CD4-positive, alpha-beta T cell treated with Interferon alpha-2 for 1 hour (primary cell): ENCODE measurements at regions not wholly inside any gene's neighbourhood (a gene's known extent, or its start where the extent isn't known, plus 50 kb on each side); places are given as distances from the start of the nearest gene placed in this dataset.
"Not testable (repeated sequence)": the region's sequence is repeated elsewhere in the genome, so short reads cannot be mapped to it uniquely, and the experiment has no call there.

Experiments used
- DNase-seq, 2 donors: peaks; one replicate each; pipeline ENCODE4 v3.0.0-alpha.2; 2020 to 2022

DNA sequence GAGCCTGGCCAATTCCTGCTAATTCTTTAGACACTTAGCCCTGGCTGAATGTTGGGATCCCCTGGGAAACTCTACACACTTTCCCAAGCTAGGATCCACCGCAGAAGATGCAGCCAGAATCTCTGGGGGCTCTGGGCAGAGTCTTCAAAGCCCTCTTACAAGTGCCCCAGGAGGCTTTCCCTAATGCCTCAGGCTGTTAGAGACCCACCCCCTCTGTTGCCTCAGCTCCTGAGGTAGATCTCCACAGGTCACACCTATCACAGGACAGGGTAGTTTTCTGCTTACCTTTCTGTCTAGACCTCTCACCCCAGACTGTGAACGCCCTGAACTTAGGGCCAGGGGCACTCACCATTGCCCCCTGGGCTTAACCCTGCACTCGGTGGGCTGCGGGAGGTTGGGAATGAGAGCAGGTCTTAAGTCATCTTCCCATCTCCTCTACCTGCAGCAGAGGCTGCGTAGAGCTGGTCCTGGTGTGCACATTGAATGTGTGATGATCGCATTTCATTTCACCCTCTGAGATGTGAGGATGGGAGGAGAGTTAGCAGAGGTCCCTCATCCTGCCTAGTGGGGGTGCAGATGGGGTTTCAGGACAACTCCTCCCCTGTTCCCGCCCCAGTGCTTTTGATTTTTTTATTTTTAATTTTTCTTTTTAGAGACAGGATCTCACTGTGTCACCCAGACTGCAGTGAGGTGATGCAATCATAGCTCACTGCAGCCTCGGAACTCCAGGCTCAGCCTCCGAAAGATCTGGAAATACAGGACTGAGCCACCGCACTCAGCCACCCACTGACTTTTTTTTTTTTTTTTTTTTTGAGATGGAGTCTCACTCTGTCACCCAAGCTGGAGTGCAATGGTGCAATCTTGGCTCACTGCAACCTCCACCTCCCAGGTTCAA is 89.0 kb upstream of the LHX1 start:
- DNase-seq, result no peak

DNA sequence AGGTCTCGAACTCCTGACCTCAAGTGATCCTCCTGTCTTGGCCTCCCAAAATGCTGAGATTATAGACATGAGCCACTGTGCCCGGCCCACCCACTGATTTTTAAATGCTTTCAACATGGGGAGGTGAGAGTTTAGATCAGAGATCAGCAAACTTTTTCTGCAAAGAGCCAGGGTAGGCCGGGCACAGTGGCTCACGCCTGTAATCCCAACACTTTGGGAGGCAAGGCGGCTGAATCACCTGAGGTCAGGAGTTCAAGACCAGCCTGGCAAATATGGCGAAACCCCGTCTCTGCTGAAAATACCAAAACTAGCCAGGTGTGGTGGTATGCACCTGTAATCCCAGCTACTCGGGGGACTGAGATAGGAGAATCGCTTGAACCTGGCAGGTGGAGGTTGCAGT is 88.3 kb upstream of the LHX1 start:
- not testable (repeated sequence) for DNase-seq

- peak in 1 of 2 donors; percentile 2 for DNase-seq
These were observed 87.4 kb upstream of the LHX1 start for GRCh38 chr17:36849871-36850348.

- DNase-seq, result no peak
These were observed 86.5 kb upstream of the LHX1 start for GRCh38 chr17:36850790-36851189.

GRCh38 chr17:36851250-36851649 is 86.0 kb upstream of the LHX1 start:
- no peak for DNase-seq

- not testable (repeated sequence) for DNase-seq
These were observed 84.8 kb upstream of the LHX1 start for GRCh38 chr17:36852478-36852877.

DNA sequence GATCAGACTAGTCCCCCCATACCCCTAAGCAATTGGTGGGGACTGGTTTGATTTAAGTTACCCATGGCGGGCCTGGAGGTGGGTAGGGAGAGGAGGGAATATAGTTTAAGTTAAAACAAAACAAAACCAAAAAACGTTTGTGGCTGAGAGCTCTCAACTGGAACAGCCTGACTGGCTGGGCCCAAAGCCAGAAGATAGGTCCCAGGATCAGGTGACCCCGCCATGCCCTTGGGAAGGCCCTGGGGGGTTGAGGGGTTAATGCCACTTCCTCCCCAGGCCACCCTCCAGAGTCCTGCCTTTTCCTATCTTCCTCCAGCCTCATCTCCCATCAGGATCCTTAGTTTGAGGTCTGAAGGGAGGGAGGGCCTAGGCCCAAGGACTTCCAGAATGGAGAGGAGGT is 82.3 kb upstream of the LHX1 start:
- no peak for DNase-seq

DNA sequence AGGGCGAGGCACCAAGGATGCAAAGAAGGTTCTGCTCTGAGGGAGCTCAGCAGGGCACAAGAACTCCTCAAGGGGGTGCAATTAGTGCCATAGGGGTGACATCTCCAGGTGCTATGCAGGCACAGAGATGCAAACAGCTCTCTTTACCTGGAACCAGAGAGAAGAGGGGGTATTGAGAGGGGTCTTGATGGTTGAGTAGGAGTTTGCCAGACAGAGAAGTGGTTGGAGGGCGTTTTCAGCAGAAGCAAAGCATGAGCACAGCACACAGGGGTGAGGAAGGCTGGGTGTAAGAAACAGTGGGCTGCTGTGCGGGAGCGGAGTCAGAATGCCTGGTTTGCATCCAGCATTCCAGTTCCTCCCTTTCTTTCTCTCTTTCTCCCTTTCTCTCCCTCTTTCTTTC is 81.8 kb upstream of the LHX1 start:
- DNase-seq, result no peak

DNA sequence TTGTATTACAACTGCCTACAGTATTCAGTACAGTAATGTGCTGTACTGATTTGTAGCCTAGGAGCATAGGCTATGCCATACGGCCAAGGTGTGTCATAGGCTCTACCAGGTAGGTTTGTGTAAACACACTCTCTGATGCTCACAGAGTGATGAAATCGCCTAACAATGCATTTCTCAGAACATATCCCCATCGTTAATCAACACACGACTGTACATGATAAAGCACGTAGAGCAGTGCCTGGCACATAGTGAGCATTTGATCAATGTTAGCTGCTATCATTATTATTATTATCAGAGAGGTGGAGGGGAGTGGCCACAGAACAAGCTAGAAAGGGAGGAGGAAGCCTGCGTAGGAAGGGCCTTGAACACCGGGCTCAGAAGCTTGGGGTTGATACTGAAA is 81.1 kb upstream of the LHX1 start:
- no peak for DNase-seq

- DNase-seq, result no peak
These were observed 80.3 kb upstream of the LHX1 start for GRCh38 chr17:36856903-36857381.

DNA sequence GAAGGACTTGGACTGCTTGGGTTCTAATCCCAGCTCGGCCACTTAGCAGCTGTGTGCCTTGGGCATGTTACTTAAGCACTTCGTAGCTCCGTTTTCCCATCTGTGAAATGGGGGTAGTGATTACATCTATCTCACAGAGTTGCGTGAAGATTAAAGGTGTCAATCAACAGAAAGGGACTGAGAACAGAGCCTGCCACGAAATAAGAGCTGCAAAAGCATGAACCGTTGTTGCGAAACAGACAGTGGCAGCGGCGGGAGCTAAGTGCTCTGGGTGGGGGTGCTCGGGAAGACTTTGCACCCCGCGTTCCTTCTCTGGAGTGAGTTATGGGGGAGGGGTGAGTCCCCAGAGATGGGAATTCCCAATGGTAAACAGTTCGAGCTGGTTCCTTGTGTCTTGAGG is 79.6 kb upstream of the LHX1 start:
- no peak for DNase-seq

- no peak for DNase-seq
These were observed 78.9 kb upstream of the LHX1 start for GRCh38 chr17:36858119-36859002.

DNA sequence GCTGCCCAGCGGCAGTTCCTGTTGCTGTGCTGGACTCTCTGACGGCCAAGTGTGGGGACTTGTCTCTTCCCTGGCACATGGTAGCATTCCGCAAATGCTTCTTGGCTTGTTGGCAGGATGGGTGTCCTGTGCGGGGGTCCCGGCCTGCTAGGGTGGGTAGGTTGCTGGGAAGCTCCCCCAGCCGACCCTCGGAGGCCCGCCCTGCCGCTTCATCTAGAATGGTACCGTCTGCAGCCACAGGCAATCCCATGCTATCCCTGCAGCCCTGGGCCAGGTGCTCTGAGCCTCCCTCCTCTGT is 78.3 kb upstream of the LHX1 start:
- no peak for DNase-seq

GRCh38 chr17:36859706-36860105 is 77.6 kb upstream of the LHX1 start:
- DNase-seq, result no peak

DNA sequence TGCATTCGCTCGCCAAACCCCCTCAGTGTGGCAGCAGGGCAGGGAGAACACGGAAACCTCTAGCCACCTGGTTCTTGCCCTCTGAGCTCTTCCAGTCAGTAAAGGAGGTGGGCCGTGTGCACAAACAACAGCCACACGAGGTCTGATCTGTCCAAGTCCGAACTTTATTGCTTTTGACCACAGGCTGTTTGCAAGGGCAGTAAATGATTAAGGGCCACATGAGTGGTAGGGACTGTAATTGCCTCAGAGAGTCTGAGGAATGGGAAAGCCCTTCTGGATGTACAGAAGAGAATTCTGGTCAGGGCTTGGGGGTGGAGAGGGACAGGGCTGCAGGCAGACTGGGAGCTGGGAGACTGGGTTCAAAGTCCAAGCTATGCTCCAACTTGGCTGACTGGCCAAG is 75.7 kb upstream of the LHX1 start:
- DNase-seq, result no peak

GRCh38 chr17:36862116-36862920 is 75.0 kb upstream of the LHX1 start:
- no peak for DNase-seq

- no peak for DNase-seq
These were observed 74.1 kb upstream of the LHX1 start for GRCh38 chr17:36863131-36863530.

GRCh38 chr17:36863676-36864612 is 73.3 kb upstream of the LHX1 start:
- DNase-seq, result no peak

DNA sequence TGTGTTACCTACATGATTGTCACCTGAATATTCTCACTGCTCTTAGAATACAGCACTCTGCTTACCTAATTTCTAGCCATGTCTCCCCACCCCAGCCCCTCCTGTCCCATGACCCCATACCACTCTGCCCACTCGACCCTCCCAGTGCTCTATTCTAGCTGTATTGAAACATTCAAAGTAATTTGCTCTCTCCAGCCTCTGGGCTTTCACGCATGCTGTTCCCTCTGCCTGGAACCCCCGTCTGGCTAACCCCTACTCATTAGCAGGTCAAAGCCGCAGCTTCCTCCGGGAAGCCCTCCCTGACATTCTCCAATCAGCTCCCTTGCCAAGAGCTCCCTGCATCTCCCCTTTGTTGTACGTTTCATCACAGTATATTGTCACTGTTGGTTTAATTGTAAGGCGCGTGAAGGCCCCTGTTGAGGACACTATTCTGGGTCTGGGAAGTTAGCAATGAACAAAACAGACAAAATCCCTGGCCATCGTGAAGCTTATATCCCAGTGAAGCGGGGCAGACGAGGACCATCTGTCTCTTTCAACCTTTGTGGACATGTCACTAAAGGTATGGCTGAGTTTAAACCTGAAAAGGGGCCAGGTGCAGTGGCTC is 72.3 kb upstream of the LHX1 start:
- DNase-seq, result no peak

- no peak for DNase-seq
These were observed 69.4 kb upstream of the LHX1 start for GRCh38 chr17:36867716-36868341.

GRCh38 chr17:36868777-36869176 is 68.5 kb upstream of the LHX1 start:
- no peak for DNase-seq
